BJ (cell line): ENCODE measurements at regions not wholly inside any gene's neighbourhood (a gene's known extent, or its start where the extent isn't known, plus 50 kb on each side); places are given as distances from the start of the nearest gene placed in this dataset.

Source experiments
- CTCF ChIA-PET: fragments of 350-600 bp; formaldehyde crosslinking; extraction: SDS; loops from one replicate; lab custom pipeline; 2021; ENCODE audit warnings: antibody characterized with exemption, inconsistent platforms; lab: Yijun Ruan, JAX
- POLR2A ChIA-PET: fragments of 300-600 bp; sonication (Branson Sonifier 250); formaldehyde crosslinking; extraction: SDS; loops from one replicate; lab custom pipeline; 2021; ENCODE audit warnings: antibody characterized with exemption; lab: Charles Lee
- DNase-seq: peaks from one replicate; pipeline ENCODE4 v3.0.0-alpha.2; 2011; ENCODE audit warnings: low read depth
- H3K27me3 ChIP-seq: 2 replicates; pipeline ENCODE4 v1.6.0; 2011; ENCODE audit warnings: low read length; ENCODE audit not compliant: control insufficient read depth, insufficient read depth
- H3K36me3 ChIP-seq: 2 replicates; pipeline ENCODE4 v1.5.1; 2011; ENCODE audit warnings: low read length; ENCODE audit not compliant: control insufficient read depth, insufficient read depth
- H3K4me3 ChIP-seq: 2 replicates; pipeline ENCODE4 v1.5.1; 2011; ENCODE audit warnings: low read depth, mild to moderate bottlenecking, control low read depth, low read length
- CTCF ChIP-seq: IDR thresholded peaks from 2 replicates; pipeline ENCODE4 v1.5.1; 2011; ENCODE audit warnings: low read depth, mild to moderate bottlenecking, control low read depth, inconsistent platforms, low read length, moderate library complexity; ENCODE audit not compliant: insufficient read depth

DNA sequence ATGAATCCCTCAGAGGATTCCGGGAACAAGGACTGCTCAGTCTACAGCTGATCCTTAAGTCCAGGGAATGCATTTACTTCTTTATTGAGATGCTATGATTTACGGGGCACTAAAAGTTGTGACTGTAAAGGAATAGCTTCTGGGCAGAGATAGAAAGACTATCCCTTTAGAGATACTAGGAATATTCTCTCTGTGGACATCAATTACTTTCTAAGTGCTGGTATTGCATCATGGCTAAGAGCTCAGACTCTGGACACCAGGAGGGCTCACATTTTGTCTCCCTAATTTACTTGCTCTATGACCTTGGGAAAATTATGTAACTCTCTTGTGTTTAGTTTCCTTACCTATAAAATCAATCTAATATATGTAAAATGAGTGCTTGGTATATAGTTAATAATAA lies 131.4 kb downstream of the AKAIN1 start:
- CTCF ChIA-PET: no interaction called here
- no peaks in the 10 kb centered on the region for H3K36me3 ChIP-seq
- H3K4me3 ChIP-seq: no peak overlapping the region
- no peak for DNase-seq
- no peak for TF ChIP-seq CTCF
- POLR2A ChIA-PET: no interaction called here
- no peaks in the 10 kb centered on the region for H3K27me3 ChIP-seq

- no peak for DNase-seq
- TF ChIP-seq CTCF: no peak
- Histone ChIP-seq H3K4me3 (no peak overlapping the region), H3K36me3 (no peaks in the 10 kb centered on the region), H3K27me3 (no peaks in the 10 kb centered on the region)
- POLR2A ChIA-PET: no interaction called here
- CTCF ChIA-PET: no interaction called here
These were observed 132.2 kb downstream of the AKAIN1 start for GRCh38 chr18:5064841-5065370.

- CTCF ChIA-PET: no interaction called here
- POLR2A ChIA-PET: no interaction called here
- Histone ChIP-seq H3K4me3 (no peak overlapping the region), H3K27me3 (no peaks in the 10 kb centered on the region), H3K36me3 (no peaks in the 10 kb centered on the region)
- TF ChIP-seq CTCF: no peak
- DNase-seq: no peak
These were observed 135.3 kb downstream of the AKAIN1 start for GRCh38 chr18:5061785-5062184.

DNA sequence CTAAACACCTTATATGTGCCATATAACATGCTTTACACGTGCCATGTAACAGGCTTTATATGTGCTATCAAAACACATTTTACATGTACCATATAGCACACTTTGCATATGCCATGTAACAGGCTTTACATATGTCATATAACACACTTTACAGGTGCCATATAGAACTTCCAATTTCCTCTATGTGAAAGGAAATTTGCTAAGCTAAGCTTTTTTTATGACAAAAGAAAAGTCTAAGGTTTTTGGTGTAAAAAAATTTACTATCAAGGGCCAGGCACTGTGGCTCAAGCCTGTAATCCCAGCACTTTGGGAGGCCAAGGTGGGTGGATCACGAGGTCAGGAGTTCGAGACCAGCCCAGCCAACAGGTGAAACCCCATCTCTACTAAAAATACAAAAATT lies 136.5 kb downstream of the AKAIN1 start:
- H3K27me3 ChIP-seq: no peaks in the 10 kb centered on the region
- no peak overlapping the region for H3K4me3 ChIP-seq
- CTCF ChIA-PET: no interaction called here
- no peak for DNase-seq
- POLR2A ChIA-PET: no interaction called here
- H3K36me3 ChIP-seq: no peaks in the 10 kb centered on the region
- no peak for TF ChIP-seq CTCF

- no peak for TF ChIP-seq CTCF
- DNase-seq: no peak
- H3K36me3 ChIP-seq: no peaks in the 10 kb centered on the region
- no peak overlapping the region for H3K4me3 ChIP-seq
- H3K27me3 ChIP-seq: no peaks in the 10 kb centered on the region
- CTCF ChIA-PET: interaction anchor here (1.6 kb wide), 1 partner anchor 953 kb away, joined by 4 read pairs; no protein-coding TSS in a partner anchor
- POLR2A ChIA-PET: no interaction called here
These were observed 137.4 kb downstream of the AKAIN1 start for GRCh38 chr18:5059696-5060032.
